HCT116 (cell line): ENCODE measurements at regions not wholly inside any gene's neighbourhood (a gene's known extent, or its start where the extent isn't known, plus 50 kb on each side); places are given as distances from the start of the nearest gene placed in this dataset.

Experiments
- ATAC-seq: fragments of 200-7000 bp; cut with Tn5 transposase; 2 replicates; pipeline ENCODE4 v1.9.1; 2020; ENCODE audit warnings: mild to moderate bottlenecking, moderate library complexity
- BruUV-seq: library from RNA; stranded (reverse); fragments of 400-500 nt; replicated peaks from 2 replicates; lab custom pipeline; 2021; lab: Mats Ljungman, UMichigan
- CTCF ChIA-PET: fragments of 300-600 bp; sonication (Branson Sonifier 250); formaldehyde crosslinking; loops from one replicate; lab custom pipeline; 2021; ENCODE audit warnings: antibody characterized with exemption; lab: Charles Lee
- POLR2A ChIA-PET: fragments of 300-600, 350-600 bp; sonication (Branson Sonifier 250); formaldehyde crosslinking; loops from one replicate; lab custom pipeline; 2021; ENCODE audit warnings: antibody characterized with exemption; lab: Charles Lee
- RAD21 ChIA-PET, 2 experiments: fragments of 300-600 bp; sonication (Branson Sonifier 250); formaldehyde crosslinking; loops; one replicate each; lab custom pipeline; 2023; ENCODE audit warnings: low total read pairs in 2 of 2; ENCODE audit not compliant: uncharacterized antibody in 2 of 2, unreplicated experiment in 2 of 2, low non-redundant PET in 1 of 2; lab: Charles Lee
- DNase-seq: peaks from one replicate; pipeline ENCODE4 v3.0.0-alpha.2; 2010; ENCODE audit warnings: low read depth, low spot score
- H2AFZ ChIP-seq: fragments of 200-600 bp; shearing (Covaris generic), sonication (generic); 2 replicates; pipeline ENCODE4 v1.6.1; 2017; ENCODE audit warnings: low read depth, mixed run types, mixed read lengths, antibody characterized with exemption, low read length; ENCODE audit not compliant: poor library complexity, severe bottlenecking
- H3K27ac ChIP-seq: 2 replicates; pipeline ENCODE4 v1.5.1; 2012; ENCODE audit warnings: low read depth, low read length
- H3K27me3 ChIP-seq: fragments of 200-600 bp; sonication (generic); 2 replicates; pipeline ENCODE4 v1.6.1; 2016; ENCODE audit warnings: mixed run types, low read length, mixed read lengths; ENCODE audit not compliant: insufficient read depth
- H3K36me3 ChIP-seq, 2 experiments: fragments of 200-500 bp in 1 of 2; fragments of 200-600 bp in 1 of 2; sonication (Bioruptor generic) in 1 of 2; sonication (generic) in 1 of 2; 2 replicates each; pipeline versions ENCODE4 v1.5.1 to v1.6.1; 2014 to 2016; ENCODE audit warnings: low read length in 2 of 2, inconsistent platforms in 1 of 2, mixed read lengths in 1 of 2, mixed run types in 1 of 2; ENCODE audit not compliant: insufficient read depth in 2 of 2, control insufficient read depth in 1 of 2
- H3K4me1 ChIP-seq, 2 experiments: fragments of 200-600 bp in 1 of 2; sonication (generic) in 1 of 2; 2 replicates each; pipeline versions ENCODE4 v1.5.1 to v1.6.1; 2012 to 2017; ENCODE audit warnings: low read length in 2 of 2, inconsistent platforms in 1 of 2, mild to moderate bottlenecking in 1 of 2, mixed read lengths in 1 of 2, mixed run types in 1 of 2, moderate library complexity in 1 of 2; ENCODE audit not compliant: insufficient read depth in 2 of 2, control insufficient read depth in 1 of 2
- H3K4me2 ChIP-seq: fragments of 200-600 bp; sonication (generic); 2 replicates; pipeline ENCODE4 v1.6.1; 2017; ENCODE audit warnings: mixed run types, low read length, mixed read lengths
- H3K4me3 ChIP-seq, 2 experiments: fragments of 200-600 bp in 1 of 2; sonication (generic) in 1 of 2; replicated peaks in 1 of 2; 2 replicates each; pipeline ENCODE4 v1.5.1; 2011 to 2016; ENCODE audit warnings: low read length in 2 of 2, control low read depth in 1 of 2, low read depth in 1 of 2, mild to moderate bottlenecking in 1 of 2, mixed read lengths in 1 of 2, mixed run types in 1 of 2
- H3K79me2 ChIP-seq: fragments of 200-600 bp; sonication (generic); 2 replicates; pipeline ENCODE4 v1.6.1; 2017; ENCODE audit warnings: mild to moderate bottlenecking, mixed run types, low read length, moderate library complexity, mixed read lengths; ENCODE audit not compliant: insufficient read depth
- H3K9ac ChIP-seq: fragments of 200-600 bp; sonication (generic); 2 replicates; pipeline ENCODE4 v1.6.1; 2016; ENCODE audit warnings: low read length, mixed read lengths
- H3K9me2 ChIP-seq: fragments of 200-600 bp; sonication (generic), shearing (Covaris generic); 2 replicates; pipeline ENCODE4 v1.6.1; 2017; ENCODE audit warnings: mixed run types, mild to moderate bottlenecking, moderate library complexity; ENCODE audit not compliant: insufficient read depth
- H3K9me3 ChIP-seq, 2 experiments: fragments of 200-500 bp in 1 of 2; fragments of 200-600 bp in 1 of 2; sonication (Bioruptor generic) in 1 of 2; sonication (generic) in 1 of 2; 2 replicates each; pipeline ENCODE4 v1.6.1; 2014 to 2017; ENCODE audit warnings: low read length in 2 of 2, mixed read lengths in 2 of 2, inconsistent platforms in 1 of 2, low read depth in 1 of 2, mild to moderate bottlenecking in 1 of 2, mixed run types in 1 of 2, moderate library complexity in 1 of 2; ENCODE audit not compliant: control insufficient read depth in 1 of 2, insufficient read depth in 1 of 2
- H4K20me1 ChIP-seq: fragments of 200-600 bp; sonication (generic), shearing (Covaris generic); 2 replicates; pipeline ENCODE4 v1.6.1; 2017; ENCODE audit warnings: mixed run types, mild to moderate bottlenecking, moderate library complexity; ENCODE audit not compliant: insufficient read depth
- CBX3 ChIP-seq: IDR thresholded peaks from 2 replicates; pipeline ENCODE4 v1.6.1; 2012; ENCODE audit warnings: low read depth
- CEBPB ChIP-seq: IDR thresholded peaks from 2 replicates; pipeline ENCODE4 v1.6.1; 2012; ENCODE audit warnings: low read depth
- CTCF ChIP-seq, 3 experiments: fragments of 200-600 bp in 1 of 3; sonication (generic) in 1 of 3; IDR thresholded peaks in 2 of 3; conservative IDR thresholded peaks in 1 of 3; 2 replicates each; pipeline ENCODE4 v1.5.1; 2012 to 2017; ENCODE audit warnings: low read depth in 2 of 3, low read length in 2 of 3, antibody characterized with exemption in 1 of 3, borderline replicate concordance in 1 of 3, control low read depth in 1 of 3, mild to moderate bottlenecking in 1 of 3, mixed read lengths in 1 of 3, mixed run types in 1 of 3, moderate library complexity in 1 of 3; ENCODE audit not compliant: insufficient read depth in 1 of 3
- EGR1 ChIP-seq: IDR thresholded peaks from 2 replicates; pipeline ENCODE4 v1.6.1; 2012; ENCODE audit warnings: low read depth
- ELF1 ChIP-seq: IDR thresholded peaks from 2 replicates; pipeline ENCODE4 v1.6.1; 2012; ENCODE audit warnings: low read depth, borderline replicate concordance
- EZH2phosphoT487 ChIP-seq: fragments of 200-600 bp; IDR thresholded peaks from 2 replicates; pipeline ENCODE4 v1.6.1; 2018; ENCODE audit warnings: antibody characterized with exemption, borderline replicate concordance
- FOSL1 ChIP-seq: IDR thresholded peaks from 2 replicates; pipeline ENCODE4 v1.6.1; 2012; ENCODE audit warnings: low read depth
- JUND ChIP-seq: IDR thresholded peaks from 2 replicates; pipeline ENCODE4 v1.6.1; 2012
- POLR2A ChIP-seq: IDR thresholded peaks from 2 replicates; pipeline ENCODE4 v1.7.0; 2011; ENCODE audit warnings: borderline replicate concordance; ENCODE audit not compliant: insufficient read depth, insufficient read length; ENCODE audit errors: extremely low read depth
- POLR2AphosphoS5 ChIP-seq: IDR thresholded peaks from 2 replicates; pipeline ENCODE4 v1.6.1; 2011; ENCODE audit warnings: mild to moderate bottlenecking, low read depth, low read length, moderate library complexity
- RAD21 ChIP-seq: IDR thresholded peaks from 2 replicates; pipeline ENCODE4 v1.6.1; 2012; ENCODE audit warnings: low read depth, mild to moderate bottlenecking
- SIN3A ChIP-seq: IDR thresholded peaks from 2 replicates; pipeline ENCODE4 v1.6.1; 2012; ENCODE audit warnings: low read depth
- SP1 ChIP-seq: IDR thresholded peaks from 2 replicates; pipeline ENCODE4 v1.6.1; 2012; ENCODE audit warnings: low read depth
- SRF ChIP-seq: IDR thresholded peaks from 2 replicates; pipeline ENCODE4 v1.6.1; 2012; ENCODE audit warnings: low read depth
- TCF7L2 ChIP-seq: IDR thresholded peaks from 2 replicates; pipeline ENCODE4 v1.7.0; 2011; ENCODE audit warnings: borderline replicate concordance, inconsistent platforms; ENCODE audit not compliant: insufficient read depth, insufficient read length; ENCODE audit errors: extremely low read depth
- YY1 ChIP-seq: IDR thresholded peaks from 2 replicates; pipeline ENCODE4 v1.6.1; 2011; ENCODE audit warnings: low read length, low read depth, moderate library complexity, mild to moderate bottlenecking; ENCODE audit not compliant: insufficient replicate concordance; ENCODE audit errors: extremely low read depth
- ZFX ChIP-seq: fragments of 450-650 bp; IDR thresholded peaks from 2 replicates; pipeline ENCODE4 v1.6.1; 2017
- ZNF274 ChIP-seq: fragments of 200-500 bp; sonication (Bioruptor generic); IDR thresholded peaks from 2 replicates; pipeline ENCODE4 v1.6.1; 2014; ENCODE audit warnings: mild to moderate bottlenecking, low read depth, low read length, inconsistent platforms
- intact Hi-C: fragments of 100-400 bp; cut with micrococcal nuclease; formaldehyde crosslinking; loops from 2 replicates; pipeline ENCODE4 v1.10.0; 2022
- TF ChIP-seq, protein P1 (sequence below): IDR thresholded peaks from 2 replicates; pipeline ENCODE4 v1.6.1; 2012

DNA sequence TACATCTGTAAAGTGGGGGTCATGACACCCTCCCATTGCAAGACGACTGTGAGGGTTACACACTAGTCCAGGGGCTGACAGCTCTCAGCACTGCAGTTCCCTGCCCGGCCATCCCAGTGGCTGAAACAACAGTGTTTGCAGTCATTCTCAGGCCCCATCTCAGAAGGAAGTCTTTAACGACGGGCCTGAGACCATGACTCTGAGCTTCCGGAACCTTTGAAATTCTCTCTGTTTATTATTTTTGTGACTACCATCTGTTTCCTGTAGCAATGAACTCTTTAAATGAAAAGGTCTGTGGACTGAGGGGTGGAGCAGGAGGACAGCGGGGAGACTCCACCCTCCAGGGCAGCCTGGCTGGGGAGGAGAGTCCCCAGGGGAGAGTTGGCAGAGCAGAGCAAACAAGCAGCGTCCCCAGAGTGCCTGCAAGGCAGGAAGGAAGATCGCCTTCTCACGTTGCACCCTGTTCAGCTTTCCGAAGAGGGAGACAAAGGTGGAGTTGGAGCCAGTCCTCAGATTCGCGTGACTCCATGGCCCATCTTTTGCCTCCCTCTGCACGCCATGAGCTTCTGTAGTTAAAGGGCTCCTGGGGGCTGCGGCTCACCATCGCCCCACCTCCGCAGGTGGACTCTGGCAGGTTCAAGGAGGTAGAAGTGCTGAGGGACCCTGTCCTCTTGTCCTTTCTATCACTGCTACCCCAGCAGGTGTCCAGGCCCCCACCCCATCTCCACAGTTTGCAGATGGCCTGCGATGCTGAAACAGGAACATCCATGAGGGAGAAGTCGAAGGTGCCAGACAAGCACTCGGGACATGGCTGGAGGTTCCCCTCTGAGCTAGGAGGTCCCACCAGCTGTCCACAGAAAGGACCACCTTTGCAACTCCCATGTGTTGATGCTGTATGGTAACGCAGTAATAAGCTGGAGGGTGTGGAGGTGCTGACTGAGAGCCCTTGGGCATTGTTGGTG, 525.8 kb upstream of the PROK2 start:
- intact Hi-C loops = no loop called here
- no peak for ATAC-seq
- no peaks in the 10 kb centered on the region for H3K9me3 ChIP-seq
- TF ChIP-seq FOSL1 (no peak), RAD21 (no peak)
- ChIA-PET POLR2A (no interaction called here), CTCF (no interaction called here), RAD21 (no interaction called here)
- no peak overlapping the region for H3K9ac ChIP-seq
- no peak overlapping the region for H2AFZ ChIP-seq
- H3K79me2 ChIP-seq = no peaks in the 10 kb centered on the region
- H4K20me1 ChIP-seq = no peaks in the 10 kb centered on the region
- 0 out of 2 replicates have a peak, but pooled peaks cover 6% of the 10 kb centered on the region for H3K27me3 ChIP-seq
- no TSS peak for BruUV-seq
- H3K4me2 ChIP-seq = no peak overlapping the region
- no peaks in the 10 kb centered on the region for H3K9me2 ChIP-seq
- H3K27ac ChIP-seq = no peak overlapping the region
- DNase-seq = no peak
- no peak overlapping the region for H3K4me3 ChIP-seq
- H3K36me3 ChIP-seq = no peaks in the 10 kb centered on the region
- no peaks in the 10 kb centered on the region for H3K4me1 ChIP-seq

GRCh38 chr3:72309661-72310418, 524.9 kb upstream of the PROK2 start:
- no peak for ATAC-seq
- Histone ChIP-seq H3K4me3 (no peak overlapping the region), H3K27ac (no peak overlapping the region), H3K9me2 (no peaks in the 10 kb centered on the region), H3K79me2 (no peaks in the 10 kb centered on the region), H3K36me3 (no peaks in the 10 kb centered on the region), H4K20me1 (no peaks in the 10 kb centered on the region), H3K9me3 (no peaks in the 10 kb centered on the region), H3K4me2 (no peak overlapping the region), H3K27me3 (peaks cover 7% of the 10 kb centered on the region; the same call in 1 of the 2 replicates), H2AFZ (no peak overlapping the region), H3K9ac (no peak overlapping the region), H3K4me1 (no peaks in the 10 kb centered on the region)
- DNase-seq = no peak
- intact Hi-C loops = no loop called here
- ChIA-PET CTCF (no interaction called here), RAD21 (no interaction called here), POLR2A (no interaction called here)
- TF ChIP-seq FOSL1 (no peak), SP1 (no peak), YY1 (no peak), POLR2AphosphoS5 (no peak), CEBPB (no peak), ZNF274 (no peak), EZH2phosphoT487 (no peak), TCF7L2 (no peak), ZFX (no peak), SIN3A (no peak), SRF (no peak), ELF1 (no peak), JUND (no peak), CBX3 (no peak), CTCF (IDR thresholded peaks at IDR 0.05 in 2 of 3, conservative IDR thresholded peaks at IDR 0.05 in 1 of 3; ENCODE audit: borderline replicate concordance in 1 of 3, insufficient read depth in 1 of 3, low read depth in 2 of 3, low read length in 2 of 3) (no peak), EGR1 (no peak), POLR2A (no peak)
- TF ChIP-seq, protein P1, sequence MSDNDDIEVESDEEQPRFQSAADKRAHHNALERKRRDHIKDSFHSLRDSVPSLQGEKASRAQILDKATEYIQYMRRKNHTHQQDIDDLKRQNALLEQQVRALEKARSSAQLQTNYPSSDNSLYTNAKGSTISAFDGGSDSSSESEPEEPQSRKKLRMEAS = no peak
- no TSS peak for BruUV-seq
